Epithelial cell of prostate (primary cell): ENCODE measurements at regions not wholly inside any gene's neighbourhood (a gene's known extent, or its start where the extent isn't known, plus 50 kb on each side); places are given as distances from the start of the nearest gene placed in this dataset.
"Not testable (repeated sequence)": the region's sequence is repeated elsewhere in the genome, so short reads cannot be mapped to it uniquely, and the experiment has no call there.

Experiments
- DNase-seq: peaks from one replicate; pipeline ENCODE4 v3.0.0-alpha.2; 2011; ENCODE audit warnings: low read depth, low spot score
- H3K27ac ChIP-seq: fragments of 450-650 bp; 2 replicates; pipeline ENCODE4 v1.5.1; 2017; ENCODE audit warnings: mild to moderate bottlenecking

DNA sequence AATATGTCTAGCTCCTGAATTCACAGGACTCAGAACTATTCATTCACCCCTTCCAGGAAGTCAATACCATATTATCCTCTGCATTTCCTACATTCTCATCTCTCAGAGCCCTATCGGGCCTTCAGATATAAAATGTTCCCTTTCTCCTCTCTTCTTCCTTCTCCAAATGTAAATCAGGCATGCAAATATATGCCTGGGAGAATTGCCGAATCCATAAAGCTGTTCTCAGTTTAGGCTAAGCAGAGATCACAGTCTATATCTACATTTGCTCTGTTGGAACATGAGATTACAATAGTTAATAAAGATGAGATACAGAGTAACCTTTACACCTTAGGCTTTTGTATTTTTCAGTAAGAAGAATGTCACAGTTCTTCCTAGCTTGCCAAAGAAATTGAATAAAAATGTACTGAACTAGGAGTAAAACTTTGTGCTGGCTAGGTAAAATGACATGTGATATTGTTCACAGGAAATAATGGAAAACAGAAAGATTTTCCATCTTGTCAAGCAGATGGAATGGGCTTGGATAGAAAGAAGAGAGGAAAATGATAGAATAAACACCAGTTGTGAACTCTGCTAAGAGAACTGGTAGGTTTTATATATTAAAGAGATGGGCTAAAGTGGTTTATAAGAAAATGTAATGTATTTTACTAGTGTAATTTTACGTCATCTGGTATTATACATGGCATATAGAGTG, 161.5 kb downstream of the NRIP1 start:
- H3K27ac ChIP-seq, result no peak overlapping the region
- DNase-seq, result no peak

DNA sequence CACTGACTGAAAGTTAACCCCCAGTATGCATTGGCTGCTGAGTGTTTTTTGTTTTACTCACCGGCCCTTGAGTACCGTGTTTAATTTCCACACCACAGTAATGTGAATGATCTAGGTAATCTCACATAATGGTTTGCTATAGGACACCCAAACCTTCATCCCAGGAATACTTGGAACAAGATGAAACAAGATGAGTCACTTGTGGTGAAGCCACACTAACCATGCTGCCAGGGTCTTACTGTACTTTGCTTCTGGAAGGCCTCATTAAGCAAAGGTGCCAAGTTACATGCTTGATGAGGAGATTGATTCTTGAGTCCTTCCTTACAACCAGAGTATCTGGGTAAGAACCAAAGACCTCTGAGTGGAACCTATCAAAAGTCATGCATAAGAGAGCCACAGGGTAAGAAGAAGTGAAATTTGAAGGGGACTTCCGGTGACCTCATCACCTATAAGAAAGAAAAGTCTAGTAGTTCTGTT, 163.3 kb downstream of the NRIP1 start:
- peak overlapping the region; percentile 61 for H3K27ac ChIP-seq
- DNase-seq, result no peak

DNA sequence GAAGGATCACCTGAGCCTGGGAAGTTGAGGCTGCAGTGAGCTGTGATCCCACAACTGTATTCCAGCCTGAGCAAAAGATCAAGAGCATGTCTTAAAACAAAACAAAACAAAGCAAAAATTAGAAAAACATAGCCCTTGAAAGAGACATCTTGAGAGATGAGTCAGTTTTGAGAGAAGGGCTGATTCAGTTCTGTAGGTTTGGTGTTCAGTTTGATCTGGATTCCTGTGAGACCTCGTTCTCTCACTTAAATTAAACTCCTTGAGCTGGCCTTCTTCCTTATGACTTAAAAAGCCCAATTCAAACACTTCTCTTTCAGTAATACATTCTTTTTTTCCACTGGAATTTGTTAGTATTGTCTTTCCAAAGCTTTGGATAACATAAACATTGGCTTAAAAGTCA, 164.2 kb downstream of the NRIP1 start:
- DNase-seq, result no peak
- peak overlapping the region; percentile 61 for H3K27ac ChIP-seq

DNA sequence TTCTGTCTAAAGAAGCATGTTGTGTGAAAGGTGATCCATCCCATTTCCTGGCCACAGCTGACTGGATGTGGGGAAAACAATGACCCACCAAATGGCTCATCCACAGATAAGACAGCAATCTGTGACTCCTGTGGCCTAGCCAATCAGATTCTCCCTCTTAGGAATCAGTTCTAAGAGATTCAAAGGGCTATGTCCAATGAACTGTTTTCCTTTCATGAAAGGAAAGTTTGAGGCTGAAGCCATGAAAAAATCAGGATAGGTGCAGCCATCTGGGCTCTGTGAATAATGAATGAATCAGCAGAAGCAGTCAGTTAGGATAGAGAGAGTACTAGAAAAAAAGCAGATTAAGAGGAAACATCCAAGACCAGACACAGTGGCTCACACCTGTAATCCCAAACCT, 164.7 kb downstream of the NRIP1 start:
- DNase-seq, result no peak
- peak overlapping the region; percentile 61 for H3K27ac ChIP-seq

DNA sequence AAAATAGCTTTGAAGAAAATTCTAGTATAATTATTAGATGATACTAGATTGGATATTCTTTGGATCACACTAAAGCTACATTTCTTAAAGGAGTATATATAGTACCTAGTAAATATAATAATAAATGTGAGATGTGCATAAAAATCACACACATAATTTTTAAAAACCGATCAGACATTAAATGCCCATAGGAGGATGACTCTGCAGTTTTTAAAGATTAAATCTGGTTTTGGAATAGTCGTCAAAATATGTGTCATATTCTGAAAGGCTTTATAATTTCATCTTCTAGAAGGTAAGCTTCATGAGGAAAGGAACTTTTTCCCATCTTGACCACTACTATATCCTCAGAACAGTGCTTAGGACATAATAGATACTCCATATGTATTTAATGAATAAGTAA, 169.0 kb downstream of the NRIP1 start:
- H3K27ac ChIP-seq, result no peak overlapping the region
- DNase-seq, result no peak

DNA sequence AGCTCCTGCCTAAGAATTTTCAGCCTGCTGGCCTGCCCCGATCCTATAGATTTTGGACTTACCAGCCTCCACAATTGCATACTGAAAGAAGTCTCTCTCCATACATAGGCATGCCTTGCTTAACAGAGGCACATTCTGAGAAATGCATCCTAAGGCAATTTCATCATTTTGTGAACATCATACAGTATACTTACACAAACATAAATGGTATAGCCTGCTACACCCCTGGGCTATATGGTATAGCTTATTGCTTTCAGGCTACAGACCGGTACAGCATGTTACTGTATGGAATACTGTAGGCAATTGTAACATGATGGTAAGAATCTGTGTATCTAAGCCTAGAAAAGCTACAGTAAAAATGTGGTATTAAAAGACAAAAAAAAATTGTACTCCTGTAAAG, 174.7 kb downstream of the NRIP1 start:
- DNase-seq, result no peak
- no peak overlapping the region for H3K27ac ChIP-seq

DNA sequence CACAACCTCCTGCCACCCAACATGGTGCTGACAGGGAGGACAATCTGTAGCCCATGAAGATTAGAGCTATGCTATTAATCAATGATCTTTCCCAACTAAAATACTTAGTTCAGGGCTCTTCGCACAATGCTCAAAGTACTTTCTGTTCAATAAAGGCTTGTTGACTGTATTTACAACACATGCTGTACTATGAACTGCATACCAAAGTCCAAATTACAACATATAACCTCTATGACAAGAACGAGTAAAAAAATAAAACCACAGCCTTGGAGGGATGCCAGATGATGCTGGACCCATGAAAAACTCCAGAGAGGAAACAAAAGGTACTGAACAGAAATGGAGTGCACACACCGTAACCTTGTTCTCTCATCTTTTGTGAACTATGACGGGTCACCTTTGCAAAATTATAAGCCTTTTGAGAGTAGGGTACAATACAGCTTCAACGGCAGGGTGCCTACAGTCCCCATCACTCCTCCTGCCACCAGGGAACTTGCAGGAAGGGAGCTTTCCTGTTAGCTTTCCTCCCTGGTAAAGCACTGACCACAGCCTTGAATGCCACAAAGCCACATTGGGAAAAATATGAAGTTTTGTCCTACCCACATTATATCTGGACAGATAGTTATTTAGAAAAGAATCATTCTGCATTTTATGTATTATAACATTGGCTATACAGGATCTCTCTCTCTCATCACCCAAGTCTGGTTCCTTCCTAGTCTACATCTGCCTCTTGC, 175.6 kb downstream of the NRIP1 start:
- no peak overlapping the region for H3K27ac ChIP-seq
- no peak for DNase-seq

DNA sequence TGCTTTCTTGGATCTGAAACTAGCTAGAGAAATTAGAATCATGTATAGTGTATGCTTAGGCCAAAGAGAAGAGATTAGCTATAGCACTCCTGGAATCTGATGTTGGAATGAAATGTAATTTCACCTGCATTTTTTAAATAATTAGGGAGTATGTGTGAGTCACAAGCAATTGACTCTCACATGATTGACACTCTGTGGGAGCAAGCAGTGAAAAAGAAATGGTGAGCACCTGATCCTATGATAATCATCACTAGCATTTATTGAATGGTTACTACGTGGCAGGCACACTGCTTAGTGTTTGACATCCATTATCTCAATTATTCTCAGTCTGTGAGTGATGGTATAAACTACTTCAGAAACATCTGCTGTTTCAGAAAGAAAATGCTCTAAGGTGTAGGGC, 176.6 kb downstream of the NRIP1 start:
- no peak overlapping the region for H3K27ac ChIP-seq
- no peak for DNase-seq

DNA sequence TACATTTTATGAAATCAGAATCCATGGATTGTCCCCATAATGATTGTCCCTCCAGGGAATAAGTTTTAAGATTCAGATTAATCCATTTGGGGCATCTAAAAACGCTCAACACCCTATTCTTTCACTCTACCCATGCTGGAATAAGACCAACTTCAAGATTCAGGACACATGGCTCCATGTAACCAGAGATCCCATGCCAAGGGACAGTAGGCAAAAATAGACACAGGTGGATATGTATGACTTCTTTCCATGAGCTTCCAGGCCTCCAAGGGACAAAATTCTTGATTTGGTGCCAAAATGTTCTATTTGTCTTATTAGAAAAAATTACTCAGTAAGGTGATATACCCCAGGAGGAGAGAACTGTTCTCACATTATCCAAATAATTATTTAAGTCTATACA, 178.8 kb downstream of the NRIP1 start:
- no peak for DNase-seq
- no peak overlapping the region for H3K27ac ChIP-seq

DNA sequence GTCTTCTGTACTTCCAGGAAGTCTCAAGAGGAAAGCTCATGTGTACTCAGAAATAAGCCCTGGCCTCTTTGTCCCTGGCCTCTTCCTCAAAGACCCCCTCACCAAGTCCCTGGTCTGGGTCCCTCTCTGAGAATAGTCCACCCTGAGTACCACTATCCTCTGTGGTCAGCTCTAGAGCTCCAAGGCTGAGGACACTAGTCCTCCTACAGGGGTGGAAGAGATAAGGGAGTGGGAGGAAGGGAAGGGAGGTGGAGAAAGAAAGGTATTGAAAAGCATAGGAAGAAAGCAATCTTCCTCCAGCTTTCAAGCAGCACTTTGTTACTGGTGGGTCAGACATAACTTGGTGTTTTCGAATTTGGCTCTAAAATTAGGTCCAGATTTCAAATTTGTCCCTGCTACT, 181.4 kb downstream of the NRIP1 start:
- no peak for DNase-seq

DNA sequence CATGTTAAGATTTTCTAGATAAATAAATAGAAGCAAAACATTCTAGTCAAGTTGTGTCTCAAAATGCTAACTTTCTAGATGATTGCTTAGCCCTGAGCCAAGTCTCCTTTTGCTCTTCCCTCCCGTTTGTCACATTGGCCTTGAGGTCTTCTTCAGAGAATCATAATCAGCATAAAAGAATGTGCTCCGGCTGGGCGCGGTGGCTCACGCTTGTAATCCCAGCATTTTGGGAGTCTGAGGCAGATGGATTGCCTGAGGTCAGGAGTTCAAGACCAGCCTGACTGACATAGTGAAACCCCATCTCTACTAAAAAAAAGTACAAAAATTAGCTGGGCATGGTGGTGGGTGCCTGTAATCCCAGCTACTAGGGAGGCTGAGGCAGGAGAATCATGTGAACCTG, 182.3 kb downstream of the NRIP1 start:
- not testable (repeated sequence) for DNase-seq, H3K27ac ChIP-seq

More for the DNA sequence above, 181.4 kb downstream of the NRIP1 start:
- H3K27ac ChIP-seq, result no peak overlapping the region

DNA sequence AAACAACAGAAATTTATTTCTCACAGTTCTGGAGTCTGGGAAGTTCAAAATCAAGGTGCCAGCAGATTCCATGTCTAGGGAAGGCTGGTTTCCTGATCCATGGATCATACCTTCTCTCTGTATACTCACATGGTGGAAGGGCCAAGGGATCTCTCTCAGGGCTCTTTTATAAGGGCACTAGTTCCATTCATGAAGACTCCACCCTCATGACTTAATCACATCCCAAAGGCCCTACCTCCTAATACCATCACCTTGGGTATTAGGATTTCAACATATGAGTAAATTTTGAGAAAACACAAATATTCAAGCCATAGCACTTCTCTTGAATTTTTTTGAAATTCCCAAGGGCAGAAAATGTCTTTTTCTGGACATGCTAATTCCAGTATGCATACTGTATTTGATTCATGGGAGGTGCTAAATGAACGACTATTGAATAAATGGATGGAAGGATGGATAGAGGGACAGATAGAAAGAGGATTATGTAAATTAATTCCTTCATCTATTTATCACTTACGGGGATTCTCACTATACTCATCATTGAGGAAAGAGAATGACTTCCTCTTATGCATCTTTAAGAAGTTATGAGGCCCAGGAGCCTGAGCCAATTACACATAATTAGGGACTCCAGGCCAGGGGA, 182.8 kb downstream of the NRIP1 start:
- H3K27ac ChIP-seq, result no peak overlapping the region
- DNase-seq, result no peak

DNA sequence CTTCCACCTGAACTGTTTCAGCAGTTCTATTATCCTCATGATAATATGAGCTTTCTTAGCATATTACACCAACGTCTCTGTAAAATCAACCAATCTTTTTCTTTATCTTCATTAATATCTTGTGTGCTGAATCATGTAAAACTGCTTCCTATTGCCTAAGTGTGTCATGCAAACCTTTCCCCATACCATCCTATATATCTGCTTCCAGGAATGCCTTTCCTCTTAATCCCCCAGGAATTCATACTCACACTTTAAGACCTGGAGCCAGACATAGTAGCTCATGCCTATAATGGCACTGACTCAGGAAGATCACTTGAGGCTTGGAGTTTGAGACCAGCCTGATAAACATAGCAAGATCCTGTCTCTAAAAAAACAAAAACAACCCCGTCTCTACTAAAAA, 183.9 kb downstream of the NRIP1 start:
- peak overlapping the region; percentile 57 for H3K27ac ChIP-seq
- DNase-seq, result no peak

DNA sequence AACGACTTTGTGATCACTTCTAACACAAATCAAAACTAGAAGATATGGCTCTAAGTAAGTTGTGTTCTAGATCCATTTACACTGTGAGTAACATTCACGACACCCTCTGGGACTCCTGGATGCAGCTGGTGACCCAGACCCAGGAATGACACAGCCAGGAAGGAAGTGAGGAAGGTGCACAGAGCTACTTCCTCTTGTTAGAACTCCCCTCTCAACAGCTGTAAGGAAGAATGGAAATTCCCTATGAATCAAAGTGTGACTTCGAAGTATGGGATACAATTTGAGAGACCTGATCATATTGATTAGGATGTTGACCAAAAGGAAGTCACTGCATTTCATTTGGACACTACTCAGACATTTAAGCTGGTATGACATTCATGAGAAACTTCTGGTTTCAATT, 185.3 kb downstream of the NRIP1 start:
- H3K27ac ChIP-seq, result peak overlapping the region; percentile 57
- DNase-seq, result no peak

DNA sequence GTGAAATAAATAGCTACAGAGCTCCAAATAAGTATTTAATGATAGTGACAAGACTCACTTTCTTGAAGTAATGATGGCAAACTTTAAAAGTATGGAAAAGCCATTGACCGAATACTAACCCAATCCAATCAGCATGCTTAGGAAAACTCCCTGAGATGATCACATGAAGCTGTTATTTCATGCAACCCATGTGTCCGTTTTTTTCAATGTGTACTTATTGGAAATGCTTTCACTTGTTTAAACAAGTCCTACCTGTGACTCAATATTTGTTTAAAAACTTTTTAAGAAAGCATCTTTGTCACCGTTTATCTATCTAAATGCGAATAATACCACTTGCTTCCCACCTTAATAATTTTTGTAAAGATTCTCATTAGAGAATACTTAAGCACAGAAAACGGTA, 185.8 kb downstream of the NRIP1 start:
- DNase-seq, result peak; percentile 61
- H3K27ac ChIP-seq, result peak overlapping the region; percentile 57

DNA sequence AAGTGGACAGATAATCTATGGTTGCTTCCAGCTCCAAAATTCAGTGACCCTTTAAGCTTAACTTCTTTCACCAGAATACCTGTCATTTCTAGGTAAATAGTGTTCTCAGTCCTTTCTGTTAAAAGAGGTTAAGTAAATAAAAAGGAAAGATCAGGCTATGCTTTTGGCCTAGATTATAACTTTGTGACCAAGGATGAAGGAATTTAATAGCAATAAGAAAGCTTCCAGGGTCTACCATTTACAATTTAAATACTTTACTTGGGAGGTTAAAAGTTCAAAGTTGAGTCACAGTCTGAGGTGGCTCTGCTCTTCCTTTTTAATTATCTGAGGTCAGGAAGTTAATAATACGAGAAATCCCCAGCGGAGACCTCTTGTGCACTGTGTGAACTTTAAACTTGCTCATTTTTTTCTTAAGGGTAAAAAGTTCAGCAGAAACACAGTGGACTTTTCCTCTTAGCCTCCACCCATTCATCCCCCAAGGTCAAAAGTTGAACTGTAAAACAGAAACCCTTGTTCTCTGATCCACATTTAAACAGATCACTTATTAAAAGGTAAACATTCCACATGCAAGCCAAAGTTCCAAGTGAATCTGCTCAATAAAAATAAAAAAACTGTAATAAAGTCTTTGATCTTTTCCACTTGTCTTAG, 187.1 kb downstream of the NRIP1 start:
- no peak overlapping the region for H3K27ac ChIP-seq
- no peak for DNase-seq

DNA sequence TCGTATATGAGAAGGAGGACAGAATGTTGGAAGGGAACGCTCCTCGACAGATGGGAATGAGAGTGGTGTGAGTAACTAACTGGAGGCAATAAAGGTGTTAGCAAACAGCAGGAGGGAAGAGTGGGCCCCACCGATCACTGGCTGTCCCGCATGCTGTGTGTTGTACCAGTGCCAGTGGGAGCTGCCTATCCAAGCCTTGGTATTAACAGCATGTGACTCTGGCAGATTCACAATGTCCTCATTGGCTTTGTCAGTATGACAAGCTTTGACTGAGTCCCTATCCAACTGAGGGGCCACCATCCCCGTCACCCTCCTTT, 188.3 kb downstream of the NRIP1 start:
- no peak for DNase-seq
- H3K27ac ChIP-seq, result no peak overlapping the region

DNA sequence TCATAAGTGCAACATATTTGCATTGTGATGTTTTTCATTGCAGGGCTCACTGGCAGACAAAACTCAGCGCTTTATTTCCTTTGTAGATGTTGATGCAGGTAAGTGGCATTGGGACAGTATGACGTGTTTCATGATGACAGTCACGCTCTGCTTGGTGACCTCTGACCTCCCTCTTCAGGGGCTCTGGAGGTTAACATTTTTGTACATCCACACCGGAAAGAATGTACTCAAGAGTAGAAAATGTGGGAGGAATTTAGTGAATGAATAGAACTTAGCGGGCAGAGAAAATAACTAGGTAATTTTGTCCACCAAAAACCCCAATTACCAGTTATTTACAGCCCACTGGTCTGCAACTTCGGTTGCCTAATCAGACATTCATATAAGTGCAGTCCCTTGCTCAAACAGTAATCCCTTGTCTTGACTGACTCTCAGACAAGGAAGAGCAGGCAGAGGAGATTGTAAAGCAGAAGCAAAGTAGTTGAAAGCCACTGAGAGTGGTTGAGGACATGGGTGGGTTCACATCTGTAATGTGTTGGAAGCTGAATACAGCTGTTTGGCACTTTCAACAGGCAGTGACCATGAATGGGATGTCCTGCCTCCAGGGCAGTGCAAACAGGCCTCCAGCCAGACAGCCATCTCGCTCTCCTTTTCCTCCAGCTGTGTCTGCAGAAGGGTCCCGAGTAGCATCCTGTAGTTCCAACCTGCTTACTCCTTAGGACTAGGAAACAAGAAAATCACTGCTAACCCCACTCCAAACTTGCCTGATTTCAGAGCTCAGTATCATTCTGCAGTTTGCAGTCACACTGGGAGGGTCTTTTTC, 188.9 kb downstream of the NRIP1 start:
- no peak overlapping the region for H3K27ac ChIP-seq
- DNase-seq, result no peak

DNA sequence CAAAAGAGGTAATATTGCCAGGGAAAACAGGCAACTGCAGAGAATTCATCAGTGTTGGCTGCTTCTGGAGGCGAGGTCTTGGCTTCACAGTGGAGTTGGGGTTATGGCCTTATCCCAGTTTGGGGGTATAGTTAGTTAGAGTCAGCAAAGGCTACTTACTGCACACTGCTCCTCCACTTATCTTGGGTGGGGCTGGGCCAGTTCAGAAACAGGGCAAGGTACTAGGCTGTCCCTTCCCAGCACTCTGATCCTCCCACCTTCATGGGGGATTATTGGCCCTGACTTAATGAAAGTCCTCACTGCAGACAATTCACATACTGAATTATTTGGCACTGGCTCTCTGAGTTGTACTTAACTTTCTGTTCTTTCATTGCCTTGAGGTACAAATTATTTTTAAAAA, 189.6 kb downstream of the NRIP1 start:
- no peak overlapping the region for H3K27ac ChIP-seq
- no peak for DNase-seq

DNA sequence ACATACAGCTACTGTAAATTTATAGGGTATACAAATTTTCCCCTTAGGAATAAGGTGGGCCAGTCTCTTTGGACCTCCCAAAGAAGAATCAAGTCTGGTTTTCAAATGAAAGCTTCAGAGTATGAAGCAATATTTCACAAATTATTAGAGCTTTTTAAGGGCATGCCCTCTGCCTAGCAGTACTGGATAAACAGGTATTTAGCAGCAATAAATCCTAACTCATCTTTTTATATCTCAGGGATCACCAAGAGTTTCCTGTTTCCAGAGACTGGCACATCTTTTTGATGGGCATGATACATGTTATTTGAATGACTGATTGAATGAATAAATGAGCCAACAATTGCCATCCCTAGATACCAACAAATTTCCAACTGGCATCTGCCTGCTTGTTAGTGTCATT, 190.4 kb downstream of the NRIP1 start:
- H3K27ac ChIP-seq, result no peak overlapping the region
- DNase-seq, result no peak
